Stimulated activated naive CD8-positive, alpha-beta T cell treated with anti-CD3 and anti-CD28 coated beads, Interleukin-15, Interleukin-2, amounts not matched to agents 100 ng/mL and 50 ng/mL, for 24 hours (primary cell): ENCODE measurements at regions not wholly inside any gene's neighbourhood (a gene's known extent, or its start where the extent isn't known, plus 50 kb on each side); places are given as distances from the start of the nearest gene placed in this dataset.
"Not testable (repeated sequence)": the region's sequence is repeated elsewhere in the genome, so short reads cannot be mapped to it uniquely, and the experiment has no call there.

Experiments used
- H3K27ac Mint-ChIP-seq: one replicate; pipeline ENCODE4 v1.8.0; 2021; ENCODE audit warnings: mild to moderate bottlenecking, mixed read lengths
- H3K27me3 Mint-ChIP-seq: one replicate; pipeline ENCODE4 v1.8.0; 2021; ENCODE audit warnings: mixed read lengths
- H3K36me3 Mint-ChIP-seq: one replicate; pipeline ENCODE4 v1.8.0; 2021; ENCODE audit warnings: low read depth, mixed read lengths
- H3K4me1 Mint-ChIP-seq: one replicate; pipeline ENCODE4 v1.8.0; 2021; ENCODE audit warnings: low read depth, mixed read lengths
- H3K4me3 Mint-ChIP-seq: one replicate; pipeline ENCODE4 v1.8.0; 2021; ENCODE audit warnings: mild to moderate bottlenecking, mixed read lengths
- H3K9me3 Mint-ChIP-seq: one replicate; pipeline ENCODE4 v1.8.0; 2021; ENCODE audit warnings: mixed read lengths

GRCh38 chr1:29601021-29601420 lies 364.7 kb downstream of the PTPRU start:
- Mint-ChIP-seq H3K27me3 (peaks cover 4% of the 10 kb centered on the region), H3K9me3 (no peaks in the 10 kb centered on the region), H3K36me3 (no peaks in the 10 kb centered on the region), H3K4me3 (no peak overlapping the region), H3K27ac (no peak overlapping the region), H3K4me1 (no peaks in the 10 kb centered on the region)

GRCh38 chr1:29599826-29600225 lies 363.5 kb downstream of the PTPRU start:
- no peaks in the 10 kb centered on the region for H3K4me1 Mint-ChIP-seq

GRCh38 chr1:29599071-29599470 lies 362.7 kb downstream of the PTPRU start:
- Mint-ChIP-seq H3K4me1 (no peaks in the 10 kb centered on the region), H3K27me3 (no peaks in the 10 kb centered on the region), H3K9me3 (no peaks in the 10 kb centered on the region), H3K36me3 (no peaks in the 10 kb centered on the region), H3K27ac (no peak overlapping the region), H3K4me3 (no peak overlapping the region)

More at GRCh38 chr1:29599826-29600225, 363.5 kb downstream of the PTPRU start:
- Mint-ChIP-seq H3K27ac (no peak overlapping the region), H3K9me3 (no peaks in the 10 kb centered on the region), H3K27me3 (no peaks in the 10 kb centered on the region), H3K36me3 (no peaks in the 10 kb centered on the region), H3K4me3 (no peak overlapping the region)

GRCh38 chr1:29597861-29598260 lies 361.5 kb downstream of the PTPRU start:
- Mint-ChIP-seq H3K4me1 (no peaks in the 10 kb centered on the region), H3K36me3 (no peaks in the 10 kb centered on the region), H3K4me3 (no peak overlapping the region), H3K27ac (no peak overlapping the region), H3K9me3 (no peaks in the 10 kb centered on the region), H3K27me3 (no peaks in the 10 kb centered on the region)

- Mint-ChIP-seq H3K9me3 (no peaks in the 10 kb centered on the region), H3K27ac (no peak overlapping the region), H3K36me3 (no peaks in the 10 kb centered on the region)
Observed at GRCh38 chr1:29593601-29594382, 357.5 kb downstream of the PTPRU start.

GRCh38 chr1:29592731-29593130 lies 356.4 kb downstream of the PTPRU start:
- Mint-ChIP-seq H3K4me3 (no peak overlapping the region), H3K4me1 (no peaks in the 10 kb centered on the region), H3K27me3 (peaks cover 3% of the 10 kb centered on the region), H3K27ac (no peak overlapping the region), H3K9me3 (no peaks in the 10 kb centered on the region), H3K36me3 (no peaks in the 10 kb centered on the region)

More at GRCh38 chr1:29593601-29594382, 357.5 kb downstream of the PTPRU start:
- H3K27me3 Mint-ChIP-seq: no peaks in the 10 kb centered on the region
- H3K4me3 Mint-ChIP-seq: no peak overlapping the region
- no peaks in the 10 kb centered on the region for H3K4me1 Mint-ChIP-seq

- no peaks in the 10 kb centered on the region for H3K9me3 Mint-ChIP-seq
- H3K27me3 Mint-ChIP-seq: peaks cover 3% of the 10 kb centered on the region
- no peaks in the 10 kb centered on the region for H3K4me1 Mint-ChIP-seq
- no peaks in the 10 kb centered on the region for H3K36me3 Mint-ChIP-seq
- no peak overlapping the region for H3K27ac Mint-ChIP-seq
- H3K4me3 Mint-ChIP-seq: no peak overlapping the region
Observed at GRCh38 chr1:29592261-29592615, 355.9 kb downstream of the PTPRU start.

GRCh38 chr1:29591601-29592260 lies 355.4 kb downstream of the PTPRU start:
- no peaks in the 10 kb centered on the region for H3K9me3 Mint-ChIP-seq
- no peak overlapping the region for H3K4me3 Mint-ChIP-seq

GRCh38 chr1:29590583-29591565 lies 354.6 kb downstream of the PTPRU start:
- Mint-ChIP-seq H3K27ac (no peak overlapping the region), H3K27me3 (peaks cover 3% of the 10 kb centered on the region), H3K4me3 (no peak overlapping the region), H3K9me3 (no peaks in the 10 kb centered on the region), H3K4me1 (no peaks in the 10 kb centered on the region), H3K36me3 (no peaks in the 10 kb centered on the region)

More at GRCh38 chr1:29591601-29592260, 355.4 kb downstream of the PTPRU start:
- H3K27ac Mint-ChIP-seq: no peak overlapping the region
- H3K27me3 Mint-ChIP-seq: peaks cover 3% of the 10 kb centered on the region
- no peaks in the 10 kb centered on the region for H3K4me1 Mint-ChIP-seq
- H3K36me3 Mint-ChIP-seq: no peaks in the 10 kb centered on the region

GRCh38 chr1:29589716-29590115 lies 353.4 kb downstream of the PTPRU start:
- not testable (repeated sequence) for H3K4me3 Mint-ChIP-seq, H3K4me1 Mint-ChIP-seq, H3K9me3 Mint-ChIP-seq, H3K36me3 Mint-ChIP-seq, H3K27me3 Mint-ChIP-seq, H3K27ac Mint-ChIP-seq

GRCh38 chr1:29586991-29587745 lies 350.8 kb downstream of the PTPRU start:
- peaks cover 3% of the 10 kb centered on the region for H3K27me3 Mint-ChIP-seq
- H3K36me3 Mint-ChIP-seq: no peaks in the 10 kb centered on the region
- H3K9me3 Mint-ChIP-seq: no peaks in the 10 kb centered on the region
- H3K4me1 Mint-ChIP-seq: no peaks in the 10 kb centered on the region
- H3K4me3 Mint-ChIP-seq: no peak overlapping the region
- no peak overlapping the region for H3K27ac Mint-ChIP-seq

- Mint-ChIP-seq H3K4me1 (no peaks in the 10 kb centered on the region), H3K4me3 (no peak overlapping the region), H3K27ac (no peak overlapping the region), H3K9me3 (no peaks in the 10 kb centered on the region), H3K27me3 (peaks cover 3% of the 10 kb centered on the region), H3K36me3 (no peaks in the 10 kb centered on the region)
Observed at GRCh38 chr1:29586215-29586614, 349.9 kb downstream of the PTPRU start.

- H3K27me3 Mint-ChIP-seq: peaks cover 3% of the 10 kb centered on the region
- H3K9me3 Mint-ChIP-seq: no peaks in the 10 kb centered on the region
- no peak overlapping the region for H3K27ac Mint-ChIP-seq
- no peak overlapping the region for H3K4me3 Mint-ChIP-seq
- no peaks in the 10 kb centered on the region for H3K36me3 Mint-ChIP-seq
- no peaks in the 10 kb centered on the region for H3K4me1 Mint-ChIP-seq
Observed at GRCh38 chr1:29585656-29586055, 349.3 kb downstream of the PTPRU start.

- Mint-ChIP-seq H3K4me1 (no peaks in the 10 kb centered on the region), H3K4me3 (no peak overlapping the region), H3K36me3 (no peaks in the 10 kb centered on the region), H3K27ac (no peak overlapping the region), H3K9me3 (no peaks in the 10 kb centered on the region), H3K27me3 (peaks cover 3% of the 10 kb centered on the region)
Observed at GRCh38 chr1:29585201-29585600, 348.9 kb downstream of the PTPRU start.
